PC-3 (cell line): ENCODE measurements at regions not wholly inside any gene's neighbourhood (a gene's known extent, or its start where the extent isn't known, plus 50 kb on each side); places are given as distances from the start of the nearest gene placed in this dataset.

Source experiments
- ATAC-seq: fragments of 200-7000 bp; cut with Tn5 transposase; 2 replicates; pipeline ENCODE4 v1.9.1; 2020; ENCODE audit warnings: mild to moderate bottlenecking, moderate library complexity
- BruUV-seq: library from RNA; stranded (reverse); fragments of 400-500 nt; replicated peaks from 2 replicates; lab custom pipeline; 2021; lab: Mats Ljungman, UMichigan
- CTCF ChIA-PET: fragments of 300-600 bp; sonication (Branson Sonifier 250); formaldehyde crosslinking; loops from one replicate; lab custom pipeline; 2022; ENCODE audit warnings: antibody characterized with exemption; lab: Charles Lee
- POLR2A ChIA-PET: fragments of 300-600 bp; sonication (Branson Sonifier 250); formaldehyde crosslinking; loops from one replicate; lab custom pipeline; 2022; ENCODE audit warnings: antibody characterized with exemption; ENCODE audit not compliant: unreplicated experiment; lab: Charles Lee
- DNase-seq: peaks from one replicate; pipeline ENCODE4 v3.0.0-alpha.2; 2015
- H2AFZ ChIP-seq: fragments of 300-600 bp; sonication (generic); 2 replicates; pipeline ENCODE4 v1.6.0; 2016; ENCODE audit warnings: antibody characterized with exemption, low read length
- H3F3A ChIP-seq: fragments of 300-600 bp; sonication (generic); one replicate; pipeline ENCODE4 v1.6.0; 2017; ENCODE audit warnings: antibody characterized with exemption, low read length, control low read depth, mild to moderate bottlenecking; ENCODE audit not compliant: unreplicated experiment
- H3K27ac ChIP-seq: fragments of 300-600 bp; sonication (generic); 2 replicates; pipeline ENCODE4 v1.5.1; 2016; ENCODE audit warnings: mild to moderate bottlenecking, low read length
- H3K27me3 ChIP-seq: fragments of 300-600 bp; sonication (generic); 2 replicates; pipeline ENCODE4 v1.6.1; 2016; ENCODE audit warnings: low read length, mixed read lengths
- H3K36me3 ChIP-seq: fragments of 300-600 bp; sonication (generic); 2 replicates; pipeline ENCODE4 v1.6.1; 2016; ENCODE audit warnings: low read depth, mixed run types, low read length, mixed read lengths
- H3K4me1 ChIP-seq: fragments of 300-600 bp; sonication (generic); 2 replicates; pipeline ENCODE4 v1.5.1; 2016; ENCODE audit warnings: low read length; ENCODE audit not compliant: insufficient read depth
- H3K4me2 ChIP-seq: fragments of 300-600 bp; sonication (generic); 2 replicates; pipeline ENCODE4 v1.6.0; 2016; ENCODE audit warnings: low read length
- H3K4me3 ChIP-seq: fragments of 300-600 bp; sonication (generic); 2 replicates; pipeline ENCODE4 v1.5.1; 2016; ENCODE audit warnings: mild to moderate bottlenecking, low read length, mixed read lengths
- H3K79me2 ChIP-seq: fragments of 300-600 bp; sonication (generic); 2 replicates; pipeline ENCODE4 v1.6.1; 2017; ENCODE audit warnings: low read length, mixed read lengths
- H3K9ac ChIP-seq: fragments of 300-600 bp; sonication (generic); 2 replicates; pipeline ENCODE4 v1.6.0; 2016; ENCODE audit warnings: mild to moderate bottlenecking, low read length
- H3K9me2 ChIP-seq: fragments of 300-600 bp; sonication (generic); replicated peaks from 2 replicates; pipeline ENCODE4 v1.6.1; 2016; ENCODE audit warnings: mixed run types, low read length, mixed read lengths
- H3K9me3 ChIP-seq: fragments of 300-600 bp; sonication (generic); 2 replicates; pipeline ENCODE4 v1.6.1; 2016; ENCODE audit warnings: low read length, mixed read lengths
- H4K20me1 ChIP-seq: fragments of 300-600 bp; sonication (generic); 2 replicates; pipeline ENCODE4 v1.6.1; 2016; ENCODE audit warnings: low read length, mixed read lengths
- CTCF ChIP-seq: fragments of 300-600 bp; sonication (generic); conservative IDR thresholded peaks from 2 replicates; pipeline ENCODE4 v1.5.1; 2017; ENCODE audit warnings: antibody characterized with exemption, low read depth, mild to moderate bottlenecking, low read length
- EZH2 ChIP-seq: fragments of 300-600 bp; sonication (generic); IDR thresholded peaks from one replicate; pipeline ENCODE4 v1.6.1; 2017; ENCODE audit warnings: antibody characterized with exemption, mild to moderate bottlenecking, low read length; ENCODE audit not compliant: unreplicated experiment
- EZH2phosphoT487 ChIP-seq: fragments of 300-600 bp; sonication (generic); IDR thresholded peaks from 2 replicates; pipeline ENCODE4 v1.6.1; 2018; ENCODE audit warnings: mild to moderate bottlenecking, antibody characterized with exemption, low read length, borderline replicate concordance
- intact Hi-C: fragments of 100-400 bp; cut with micrococcal nuclease; formaldehyde crosslinking; loops from 2 replicates; pipeline ENCODE4 v1.9.0; 2023

GRCh38 chr4:8702516-8703400, 110.2 kb downstream of the CPZ start:
- DNase-seq (no peak), ATAC-seq (no peak)
- TF ChIP-seq CTCF (no peak), EZH2phosphoT487 (no peak), EZH2 (no peak)
- H3K36me3 ChIP-seq: no peaks in the 10 kb centered on the region
- H3K4me3 ChIP-seq: no peak overlapping the region
- ChIA-PET POLR2A (no interaction called here), CTCF (no interaction called here)
- H2AFZ ChIP-seq: no peak overlapping the region
- H4K20me1 ChIP-seq: no peaks in the 10 kb centered on the region
- H3K27me3 ChIP-seq: peaks cover 88% of the 10 kb centered on the region
- no peaks in the 10 kb centered on the region for H3K79me2 ChIP-seq
- no TSS peak for BruUV-seq
- no peaks in the 10 kb centered on the region for H3K9me3 ChIP-seq
- intact Hi-C loops: no loop called here
- no peak overlapping the region for H3K4me2 ChIP-seq
- no peaks in the 10 kb centered on the region for H3K4me1 ChIP-seq
- no peak overlapping the region for H3K27ac ChIP-seq
- no peak overlapping the region for H3K9ac ChIP-seq
- no peaks in the 10 kb centered on the region for H3F3A ChIP-seq
- H3K9me2 ChIP-seq: no peaks in the 10 kb centered on the region

GRCh38 chr4:8702020-8702495, 109.5 kb downstream of the CPZ start:
- H3K4me1 ChIP-seq: no peaks in the 10 kb centered on the region
- CTCF ChIA-PET: no interaction called here

GRCh38 chr4:8701126-8702019, 108.8 kb downstream of the CPZ start:
- CTCF ChIA-PET: no interaction called here

More at GRCh38 chr4:8702020-8702495, 109.5 kb downstream of the CPZ start:
- no TSS peak for BruUV-seq
- no peak overlapping the region for H3K4me2 ChIP-seq
- H3K4me3 ChIP-seq: no peak overlapping the region
- no peak for DNase-seq
- no peak overlapping the region for H3K27ac ChIP-seq
- ATAC-seq: no peak
- no peaks in the 10 kb centered on the region for H3K9me3 ChIP-seq
- no peaks in the 10 kb centered on the region for H3K36me3 ChIP-seq
- H2AFZ ChIP-seq: no peak overlapping the region
- H3K9ac ChIP-seq: no peak overlapping the region
- H3F3A ChIP-seq: no peaks in the 10 kb centered on the region
- H3K9me2 ChIP-seq: no peaks in the 10 kb centered on the region
- H3K27me3 ChIP-seq: peaks cover 88% of the 10 kb centered on the region
- H4K20me1 ChIP-seq: no peaks in the 10 kb centered on the region
- POLR2A ChIA-PET: no interaction called here
- TF ChIP-seq EZH2phosphoT487: no peak
- no peak for TF ChIP-seq EZH2
- intact Hi-C loops: no loop called here
- H3K79me2 ChIP-seq: no peaks in the 10 kb centered on the region

More at GRCh38 chr4:8701126-8702019, 108.8 kb downstream of the CPZ start:
- DNase-seq (no peak), ATAC-seq (no peak)
- intact Hi-C loops: no loop called here
- H3K4me2 ChIP-seq: no peak overlapping the region
- H3K4me1 ChIP-seq: no peaks in the 10 kb centered on the region
- no peaks in the 10 kb centered on the region for H3K36me3 ChIP-seq
- no peak overlapping the region for H2AFZ ChIP-seq
- H3K9me2 ChIP-seq: no peaks in the 10 kb centered on the region
- no peaks in the 10 kb centered on the region for H4K20me1 ChIP-seq
- H3K9ac ChIP-seq: no peak overlapping the region
- H3F3A ChIP-seq: no peaks in the 10 kb centered on the region
- TF ChIP-seq EZH2phosphoT487: no peak
- TF ChIP-seq CTCF: no peak
- TF ChIP-seq EZH2: no peak
- POLR2A ChIA-PET: no interaction called here
- no peak overlapping the region for H3K27ac ChIP-seq
- H3K79me2 ChIP-seq: no peaks in the 10 kb centered on the region
- no TSS peak for BruUV-seq
- H3K4me3 ChIP-seq: no peak overlapping the region
- peaks cover 89% of the 10 kb centered on the region for H3K27me3 ChIP-seq
- no peaks in the 10 kb centered on the region for H3K9me3 ChIP-seq
